Tibial artery (tissue), 4 donors: ENCODE measurements at regions not wholly inside any gene's neighbourhood (a gene's known extent, or its start where the extent isn't known, plus 50 kb on each side); places are given as distances from the start of the nearest gene placed in this dataset.
"Not testable (repeated sequence)": the region's sequence is repeated elsewhere in the genome, so short reads cannot be mapped to it uniquely, and the experiment has no call there.

Experiments
- DNase-seq, 2 donors: peaks; one replicate each; pipeline ENCODE4 v3.0.0-alpha.2; 2019
- H3K27ac ChIP-seq, 2 donors: fragments of 200-600 bp; sonication (generic) in 1 of 2; 1 replicate in 1 of 2; 2 replicates in 1 of 2; pipeline ENCODE4 v1.5.1; 2018 to 2019; ENCODE audit warnings: mild to moderate bottlenecking in 1 of 2
- H3K27me3 ChIP-seq, 2 donors: fragments of 200-600 bp; sonication (generic) in 1 of 2; one replicate each; pipeline versions ENCODE4 v1.5.1 to v1.6.0; 2016 to 2019
- H3K36me3 ChIP-seq, 3 donors: fragments of 200-600 bp; sonication (generic) in 2 of 3; one replicate each; pipeline ENCODE4 v1.5.1; 2016 to 2019; ENCODE audit warnings: mild to moderate bottlenecking in 2 of 3
- H3K4me1 ChIP-seq, 4 donors: fragments of 200-600 bp; sonication (generic) in 2 of 4; 1 replicate in 3 of 4; 2 replicates in 1 of 4; pipeline ENCODE4 v1.5.1; 2016 to 2019
- H3K4me3 ChIP-seq, 2 donors: fragments of 200-600 bp; sonication (generic) in 1 of 2; 1 replicate in 1 of 2; 2 replicates in 1 of 2; pipeline ENCODE4 v1.5.1; 2018 to 2019; ENCODE audit warnings: mild to moderate bottlenecking in 2 of 2
- H3K9me3 ChIP-seq, 3 donors: fragments of 200-600 bp; sonication (generic) in 1 of 3; one replicate each; pipeline ENCODE4 v1.5.1; 2016 to 2019
- CTCF ChIP-seq, 2 experiments: fragments of 200-600 bp in 1 of 2; fragments of 450-650 bp in 1 of 2; IDR thresholded peaks; one replicate each; pipeline ENCODE4 v1.5.1; 2017 to 2019; ENCODE audit warnings: antibody characterized with exemption in 2 of 2, mild to moderate bottlenecking in 1 of 2, moderate library complexity in 1 of 2
- intact Hi-C: fragments of 100-400 bp; cut with DNase I; formaldehyde crosslinking; loops from one replicate; pipeline ENCODE4 v1.15.0; 2023; ENCODE audit warnings: low total_unique reads

GRCh38 chr3:75242012-75242735, 422.0 kb upstream of the FRG2C start:
- TF ChIP-seq CTCF (IDR thresholded peaks at IDR 0.05) = no peak
- intact Hi-C loops = no loop called here
- H3K4me3 ChIP-seq = no peak overlapping the region
- H3K4me1 ChIP-seq = no peaks in the 10 kb centered on the region
- no peak for DNase-seq
- no peak overlapping the region for H3K27ac ChIP-seq
- H3K9me3 ChIP-seq = no peaks in the 10 kb centered on the region
- no peaks in the 10 kb centered on the region for H3K27me3 ChIP-seq
- no peaks in the 10 kb centered on the region for H3K36me3 ChIP-seq

GRCh38 chr3:75248974-75249373, 415.2 kb upstream of the FRG2C start:
- DNase-seq = no peak
- intact Hi-C loops = no loop called here

GRCh38 chr3:75254685-75255084, 409.4 kb upstream of the FRG2C start:
- no peaks in the 10 kb centered on the region for H3K9me3 ChIP-seq
- H3K4me3 ChIP-seq = no peak overlapping the region
- no peak for TF ChIP-seq CTCF (IDR thresholded peaks at IDR 0.05)
- intact Hi-C loops = no loop called here
- no peaks in the 10 kb centered on the region for H3K4me1 ChIP-seq
- no peaks in the 10 kb centered on the region for H3K27me3 ChIP-seq
- no peak overlapping the region for H3K27ac ChIP-seq
- no peak for DNase-seq
- no peaks in the 10 kb centered on the region for H3K36me3 ChIP-seq

More at GRCh38 chr3:75248974-75249373, 415.2 kb upstream of the FRG2C start:
- no peaks in the 10 kb centered on the region for H3K36me3 ChIP-seq
- H3K27me3 ChIP-seq = no peaks in the 10 kb centered on the region
- no peak overlapping the region for H3K4me3 ChIP-seq
- H3K4me1 ChIP-seq = no peaks in the 10 kb centered on the region
- no peak overlapping the region for H3K27ac ChIP-seq
- no peak for TF ChIP-seq CTCF (IDR thresholded peaks at IDR 0.05)
- H3K9me3 ChIP-seq = no peaks in the 10 kb centered on the region

GRCh38 chr3:75258825-75259683, 405.1 kb upstream of the FRG2C start:
- H3K27ac ChIP-seq, DNase-seq, H3K36me3 ChIP-seq, H3K9me3 ChIP-seq, H3K4me3 ChIP-seq, intact Hi-C loops, H3K27me3 ChIP-seq, H3K4me1 ChIP-seq: not testable (repeated sequence)
- peak; percentile 19 to 20 for TF ChIP-seq CTCF (IDR thresholded peaks at IDR 0.05)

- H3K4me1 ChIP-seq, H3K27me3 ChIP-seq, H3K36me3 ChIP-seq, H3K4me3 ChIP-seq, H3K27ac ChIP-seq, DNase-seq, intact Hi-C loops, H3K9me3 ChIP-seq: not testable (repeated sequence)
These were observed 403.2 kb upstream of the FRG2C start for GRCh38 chr3:75260975-75261374.

GRCh38 chr3:75262661-75263060, 401.5 kb upstream of the FRG2C start:
- no peak overlapping the region for H3K27ac ChIP-seq
- H3K36me3 ChIP-seq = no peaks in the 10 kb centered on the region
- no peaks in the 10 kb centered on the region for H3K27me3 ChIP-seq
- DNase-seq = no peak
- H3K4me3 ChIP-seq = no peak overlapping the region
- intact Hi-C loops = no loop called here
- no peaks in the 10 kb centered on the region for H3K9me3 ChIP-seq
- no peaks in the 10 kb centered on the region for H3K4me1 ChIP-seq
- TF ChIP-seq CTCF (IDR thresholded peaks at IDR 0.05) = no peak
